ENCODE measurements at regions not wholly inside any gene's neighbourhood (a gene's known extent, or its start where the extent isn't known, plus 50 kb on each side); places are given as distances from the start of the nearest gene placed in this dataset.
"Not testable (repeated sequence)": the region's sequence is repeated elsewhere in the genome, so short reads cannot be mapped to it uniquely, and the experiment has no call there.

DNA sequence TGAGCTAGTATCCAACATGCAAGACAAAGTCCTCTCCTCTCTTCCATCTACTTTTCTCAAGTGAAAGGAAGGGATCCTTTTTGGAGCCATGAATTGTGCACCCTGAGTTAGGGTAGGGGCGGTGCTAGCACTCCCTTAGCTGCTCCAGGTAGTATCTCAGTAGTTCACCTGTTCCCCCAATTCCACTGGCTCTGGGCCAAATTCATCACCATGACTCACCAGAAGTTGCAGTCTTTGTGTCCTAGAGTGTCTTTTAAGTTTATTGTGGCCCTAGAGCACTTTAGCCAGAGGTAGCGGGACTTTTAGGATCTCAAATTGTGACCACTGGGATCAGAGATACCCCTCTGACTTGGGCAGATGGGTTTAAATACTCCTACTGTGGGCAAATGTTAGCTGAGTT is 398.6 kb upstream of the ANO5 start:
- Histone ChIP-seq H3K9me2 (no peaks in the 10 kb centered on the region), H3K4me2 (no peak overlapping the region), H3K4me1 (ENCODE audit: control insufficient read depth in 1 of 2, insufficient read depth in 2 of 2, low read depth in 1 of 2, low read length in 1 of 2) (no peaks in the 10 kb centered on the region), H2AFZ (ENCODE audit: low read depth) (no peak overlapping the region), H3K79me2 (ENCODE audit: insufficient read depth) (no peaks in the 10 kb centered on the region), H3K36me3 (replicated peaks in 1 of 2; ENCODE audit: control insufficient read depth in 1 of 2, insufficient read depth in 2 of 2, low read length in 1 of 2) (no peaks in the 10 kb centered on the region), H3K27ac (ENCODE audit: low read depth in 2 of 2, low read length in 1 of 2) (no peak overlapping the region), H3K9ac (no peak overlapping the region), H3K4me3 (ENCODE audit: low read depth in 2 of 2, low read length in 1 of 2) (no peak overlapping the region), H4K20me1 (ENCODE audit: insufficient read depth) (no peaks in the 10 kb centered on the region), H3F3A (replicated peaks; ENCODE audit: insufficient read depth) (no peaks in the 10 kb centered on the region), H3K9me3 (peaks cover 7% of the 10 kb centered on the region; the same call in 1 of the 2 replicates), H3K27me3 (ENCODE audit: insufficient read depth) (no peaks in the 10 kb centered on the region)
- WGBS (ENCODE audit: low lambda C conversion rate) = 50% methylated on average over 2 of the region's 2 CpGs
- CTCF ChIA-PET = no interaction called here
- TF ChIP-seq RCOR1 (IDR thresholded peaks at IDR 0.05; ENCODE audit: low read length) (no peak), TAF1 (IDR thresholded peaks at IDR 0.05; ENCODE audit: borderline replicate concordance, low read depth, low read length) (no peak), SIN3A (IDR thresholded peaks at IDR 0.05; ENCODE audit: borderline replicate concordance, low read depth, low read length) (no peak), GATA2 (CRISPR knock-in tag; IDR thresholded peaks at IDR 0.05) (no peak), SMC3 (IDR thresholded peaks at IDR 0.05; ENCODE audit: low read depth, low read length) (no peak), NRF1 (IDR thresholded peaks at IDR 0.05; ENCODE audit: low read depth, low read length) (no peak), GABPA (IDR thresholded peaks at IDR 0.05; ENCODE audit: low read depth) (no peak), RXRA (IDR thresholded peaks at IDR 0.05; ENCODE audit: borderline replicate concordance, low read depth) (no peak)
- TF ChIP-seq, protein P1, sequence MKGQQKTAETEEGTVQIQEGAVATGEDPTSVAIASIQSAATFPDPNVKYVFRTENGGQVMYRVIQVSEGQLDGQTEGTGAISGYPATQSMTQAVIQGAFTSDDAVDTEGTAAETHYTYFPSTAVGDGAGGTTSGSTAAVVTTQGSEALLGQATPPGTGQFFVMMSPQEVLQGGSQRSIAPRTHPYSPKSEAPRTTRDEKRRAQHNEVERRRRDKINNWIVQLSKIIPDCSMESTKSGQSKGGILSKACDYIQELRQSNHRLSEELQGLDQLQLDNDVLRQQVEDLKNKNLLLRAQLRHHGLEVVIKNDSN (IDR thresholded peaks at IDR 0.05; ENCODE audit: borderline replicate concordance, low read depth) = no peak
- POLR2A ChIA-PET = no interaction called here
- no peak for DNase-seq

DNA sequence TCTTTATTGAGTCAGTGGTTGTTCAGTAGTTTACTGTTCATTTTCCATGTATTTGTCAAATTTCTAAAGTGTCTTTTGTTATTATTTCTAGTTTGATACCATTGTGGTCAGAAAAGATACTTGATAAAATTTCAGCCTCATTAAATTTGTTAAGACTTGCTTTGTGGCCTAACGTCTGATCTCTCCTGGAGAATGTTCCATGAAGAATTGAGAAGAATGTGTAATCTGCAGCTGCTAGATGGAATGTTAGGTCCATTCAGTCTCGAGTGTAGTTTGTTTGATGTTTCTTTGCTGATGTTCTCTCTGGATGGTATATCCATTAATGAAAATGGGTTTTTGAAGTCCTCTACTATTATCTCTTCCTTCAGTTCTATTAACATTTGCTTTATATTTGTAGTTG is 394.7 kb upstream of the ANO5 start:
- H3K4me3 ChIP-seq (ENCODE audit: low read depth in 2 of 2, low read length in 1 of 2) = no peak overlapping the region
- H3K27ac ChIP-seq (ENCODE audit: low read depth in 2 of 2, low read length in 1 of 2) = no peak overlapping the region
- TF ChIP-seq, protein P2, sequence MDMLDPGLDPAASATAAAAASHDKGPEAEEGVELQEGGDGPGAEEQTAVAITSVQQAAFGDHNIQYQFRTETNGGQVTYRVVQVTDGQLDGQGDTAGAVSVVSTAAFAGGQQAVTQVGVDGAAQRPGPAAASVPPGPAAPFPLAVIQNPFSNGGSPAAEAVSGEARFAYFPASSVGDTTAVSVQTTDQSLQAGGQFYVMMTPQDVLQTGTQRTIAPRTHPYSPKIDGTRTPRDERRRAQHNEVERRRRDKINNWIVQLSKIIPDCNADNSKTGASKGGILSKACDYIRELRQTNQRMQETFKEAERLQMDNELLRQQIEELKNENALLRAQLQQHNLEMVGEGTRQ (IDR thresholded peaks at IDR 0.05; ENCODE audit: borderline replicate concordance, low read depth, low read length) = no peak
- TF ChIP-seq MXI1 (IDR thresholded peaks at IDR 0.05; ENCODE audit: low read depth, low read length) = no peak
- H3K4me1 ChIP-seq (ENCODE audit: control insufficient read depth in 1 of 2, insufficient read depth in 2 of 2, low read depth in 1 of 2, low read length in 1 of 2) = no peaks in the 10 kb centered on the region
- H3K9me3 ChIP-seq = peaks cover 7% of the 10 kb centered on the region; the same call in 1 of the 2 replicates
- H3K36me3 ChIP-seq (replicated peaks in 1 of 2; ENCODE audit: control insufficient read depth in 1 of 2, insufficient read depth in 2 of 2, low read length in 1 of 2) = no peaks in the 10 kb centered on the region
- no peaks in the 10 kb centered on the region for H3K9me2 ChIP-seq
- H3K27me3 ChIP-seq (ENCODE audit: insufficient read depth) = no peaks in the 10 kb centered on the region
- DNase-seq = no peak
- H3F3A ChIP-seq (replicated peaks; ENCODE audit: insufficient read depth) = no peaks in the 10 kb centered on the region
- H2AFZ ChIP-seq (ENCODE audit: low read depth) = no peak overlapping the region
- ChIA-PET CTCF (no interaction called here), POLR2A (no interaction called here)
- no peak overlapping the region for H3K9ac ChIP-seq
- WGBS (ENCODE audit: low lambda C conversion rate) = 14% methylated on average over 2 of the region's 2 CpGs
- H3K79me2 ChIP-seq (ENCODE audit: insufficient read depth) = no peaks in the 10 kb centered on the region
- H3K4me2 ChIP-seq = no peak overlapping the region
- no peaks in the 10 kb centered on the region for H4K20me1 ChIP-seq (ENCODE audit: insufficient read depth)

DNA sequence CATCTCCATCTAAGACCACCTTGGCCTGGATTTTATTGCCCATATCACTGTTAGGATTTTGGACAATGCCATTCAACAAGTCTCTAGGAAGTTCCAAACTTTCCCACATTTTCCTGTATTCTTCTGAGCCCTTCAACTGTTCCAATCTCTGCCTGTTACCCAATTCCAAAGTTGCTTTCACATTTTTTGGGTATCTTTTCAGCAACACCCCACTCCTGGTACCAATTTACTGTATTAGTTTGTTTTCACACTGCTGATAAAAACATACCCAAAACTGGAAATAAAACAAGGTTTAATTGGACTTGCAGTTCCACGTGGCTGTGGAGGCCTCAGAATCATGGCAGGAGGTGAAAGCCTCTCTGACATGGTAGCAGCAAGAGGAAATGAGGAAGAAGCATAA is 388.4 kb upstream of the ANO5 start:
- POLR2A ChIA-PET; H3K9me2 ChIP-seq; DNase-seq; H3K9me3 ChIP-seq; H3F3A ChIP-seq (replicated peaks; ENCODE audit: insufficient read depth); H3K9ac ChIP-seq; H4K20me1 ChIP-seq (ENCODE audit: insufficient read depth); H3K4me3 ChIP-seq (ENCODE audit: low read depth in 2 of 2, low read length in 1 of 2); H3K27ac ChIP-seq (ENCODE audit: low read depth in 2 of 2, low read length in 1 of 2); H3K36me3 ChIP-seq (replicated peaks in 1 of 2; ENCODE audit: control insufficient read depth in 1 of 2, insufficient read depth in 2 of 2, low read length in 1 of 2); H3K4me1 ChIP-seq (ENCODE audit: control insufficient read depth in 1 of 2, insufficient read depth in 2 of 2, low read depth in 1 of 2, low read length in 1 of 2); H3K79me2 ChIP-seq (ENCODE audit: insufficient read depth); H2AFZ ChIP-seq (ENCODE audit: low read depth); H3K4me2 ChIP-seq; H3K27me3 ChIP-seq (ENCODE audit: insufficient read depth): not testable (repeated sequence)
- CTCF ChIA-PET = interaction anchor here (1.2 kb wide), 1 partner anchor 326 kb away, joined by 4 read pairs; no protein-coding TSS in a partner anchor
- 12% methylated on average over 1 of the region's 1 CpG for WGBS (ENCODE audit: low lambda C conversion rate)
